K562 (cell line): ENCODE measurements at regions not wholly inside any gene's neighbourhood (a gene's known extent, or its start where the extent isn't known, plus 50 kb on each side); places are given as distances from the start of the nearest gene placed in this dataset.
A peak's percentile ranks its signal among the peaks of the same experiment; 100 is the strongest.

Source experiments
- CHAMP1 ChIP-seq: fragments of 450-650 bp; IDR thresholded peaks from 2 replicates; pipeline ENCODE4 v1.6.1; 2016; ENCODE audit warnings: mild to moderate bottlenecking
- IRF2 ChIP-seq: sonication (generic); formaldehyde crosslinking; IDR thresholded peaks from 2 replicates; pipeline ENCODE4 v1.8.1; 2022; ENCODE audit warnings: mild to moderate bottlenecking, missing genetic modification reagents
- TRIM25 ChIP-seq: fragments of 450-650 bp; IDR thresholded peaks from 2 replicates; pipeline ENCODE4 v1.7.0; 2016; ENCODE audit warnings: borderline replicate concordance
- ZBTB17 ChIP-seq: fragments of 450-650 bp; formaldehyde crosslinking; IDR thresholded peaks from 2 replicates; pipeline ENCODE4 v1.4.0; 2020; ENCODE audit warnings: mild to moderate bottlenecking
- ZNF407 ChIP-seq: fragments of 450-650 bp; IDR thresholded peaks from 2 replicates; pipeline ENCODE4 v1.6.1; 2016; ENCODE audit warnings: low read depth

GRCh38 chr5:20972419-20972925, 984.5 kb upstream of the CDH18 start (continued):
- TF ChIP-seq ZNF407 (no peak), CHAMP1 (no peak), IRF2 (no peak), ZBTB17 (0 out of 2 replicates have a peak, but pooled peaks have one; percentile 9), TRIM25 (no peak)
